GM21381 (cell line): ENCODE measurements at regions not wholly inside any gene's neighbourhood (a gene's known extent, or its start where the extent isn't known, plus 50 kb on each side); places are given as distances from the start of the nearest gene placed in this dataset.

ENCODE experiments used
- ATAC-seq: cut with Tn5 transposase; IDR thresholded peaks from one replicate; pipeline ENCODE4 v1.9.1; 2021; ENCODE audit warnings: mild to moderate bottlenecking, moderate library complexity; ENCODE audit not compliant: unreplicated experiment

DNA sequence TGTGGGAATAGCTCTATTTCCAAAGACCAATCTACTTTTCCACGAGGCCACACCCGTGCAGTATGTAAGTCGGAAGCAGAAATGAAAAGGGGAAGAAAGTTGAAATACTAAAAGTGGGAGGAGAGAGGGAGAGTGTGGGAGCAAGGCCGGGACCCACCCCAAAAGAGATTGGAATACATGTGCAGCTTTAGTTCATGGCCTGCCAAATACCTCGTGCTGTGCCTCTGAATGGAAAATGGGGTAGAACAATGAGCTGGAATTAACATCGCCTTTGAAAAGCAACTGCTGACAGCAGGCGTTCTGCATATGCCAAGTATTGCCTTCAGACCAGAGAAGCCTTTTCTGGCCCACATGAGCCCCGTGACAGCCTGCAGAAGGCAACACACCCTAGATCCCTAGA, 155.6 kb downstream of the CD83 start:
- ATAC-seq: no peak

DNA sequence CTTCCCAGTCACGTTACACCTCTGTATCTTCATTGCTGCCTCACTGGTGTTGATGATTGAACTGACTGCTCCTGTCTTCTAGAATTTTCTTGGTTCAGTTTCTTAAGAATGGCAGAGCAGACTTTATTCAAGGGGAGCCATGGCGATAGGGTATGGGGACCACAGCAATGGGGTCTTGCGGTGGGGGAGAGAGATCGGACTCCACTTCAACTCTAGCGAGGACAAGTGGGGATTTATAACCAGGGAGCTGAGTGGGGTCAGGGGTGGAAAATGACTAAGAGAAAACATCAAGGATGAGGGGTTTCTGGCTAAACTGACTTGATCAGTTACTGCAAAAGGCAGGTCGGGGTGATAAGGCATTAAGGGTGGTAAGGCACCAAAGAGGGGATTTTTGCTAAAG, 156.4 kb downstream of the CD83 start:
- ATAC-seq: no peak

DNA sequence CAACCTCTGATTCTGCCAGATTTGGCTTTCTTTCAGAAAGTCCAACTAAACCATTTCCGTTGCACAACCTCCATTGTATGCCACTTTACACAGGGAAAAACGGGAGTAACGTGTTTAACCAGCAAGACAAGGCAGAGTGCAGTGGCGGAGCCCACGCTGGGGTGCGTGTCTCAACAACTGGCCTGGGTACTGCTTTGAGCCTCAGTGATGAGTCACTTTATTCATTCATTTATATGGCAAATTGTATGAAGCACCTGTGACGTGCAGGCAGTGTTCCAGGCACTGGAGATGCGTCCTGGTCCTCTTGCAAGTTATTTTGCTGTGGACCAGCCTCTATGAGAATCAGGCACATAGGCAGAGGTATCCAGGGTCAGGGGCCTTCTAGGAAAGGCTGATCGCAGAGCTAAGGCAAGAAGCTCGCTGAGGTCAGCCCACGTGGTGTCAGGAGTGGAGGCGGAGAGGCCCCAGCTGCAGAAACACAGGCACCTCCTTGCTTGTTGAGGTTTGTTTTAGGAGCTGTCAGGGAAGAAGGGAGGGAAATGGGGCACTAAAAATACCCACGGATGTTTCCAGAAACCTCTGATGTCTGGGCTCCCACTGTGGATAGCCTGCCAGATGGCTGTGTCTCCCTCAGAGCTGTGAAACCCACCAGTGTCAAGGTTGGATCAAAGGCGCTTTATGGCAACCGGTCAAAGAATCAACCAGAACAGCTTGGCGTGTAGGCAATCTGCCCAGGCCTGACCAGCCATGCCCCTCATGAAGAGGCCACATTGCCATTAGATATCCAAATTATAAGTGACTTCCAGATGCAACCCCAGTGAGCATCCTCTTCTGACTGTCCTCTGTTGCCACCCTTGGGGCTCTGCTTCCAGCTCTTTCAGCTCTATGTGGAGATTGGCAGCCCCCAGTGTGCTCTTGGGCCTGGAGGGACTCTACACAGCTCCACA, 157.2 kb downstream of the CD83 start:
- ATAC-seq: no peak

DNA sequence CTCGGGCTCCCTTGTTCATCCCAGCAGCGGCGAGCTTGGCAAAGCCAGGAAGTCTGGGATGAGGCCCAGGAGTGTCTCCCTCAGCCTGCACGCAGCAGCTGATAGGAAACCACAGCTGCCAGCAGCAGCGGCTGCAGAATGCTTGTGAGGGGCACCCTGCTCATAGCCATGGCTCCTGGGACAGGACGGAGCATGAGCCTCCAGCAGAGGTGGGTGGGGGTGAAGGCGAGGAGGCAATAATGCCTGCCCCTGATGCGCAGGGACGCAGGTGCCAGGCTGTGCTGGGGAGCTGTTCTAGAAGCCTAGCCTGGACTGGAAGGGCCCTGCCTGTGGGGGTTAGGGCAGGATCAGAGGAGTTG, 157.9 kb downstream of the CD83 start:
- ATAC-seq: no peak

DNA sequence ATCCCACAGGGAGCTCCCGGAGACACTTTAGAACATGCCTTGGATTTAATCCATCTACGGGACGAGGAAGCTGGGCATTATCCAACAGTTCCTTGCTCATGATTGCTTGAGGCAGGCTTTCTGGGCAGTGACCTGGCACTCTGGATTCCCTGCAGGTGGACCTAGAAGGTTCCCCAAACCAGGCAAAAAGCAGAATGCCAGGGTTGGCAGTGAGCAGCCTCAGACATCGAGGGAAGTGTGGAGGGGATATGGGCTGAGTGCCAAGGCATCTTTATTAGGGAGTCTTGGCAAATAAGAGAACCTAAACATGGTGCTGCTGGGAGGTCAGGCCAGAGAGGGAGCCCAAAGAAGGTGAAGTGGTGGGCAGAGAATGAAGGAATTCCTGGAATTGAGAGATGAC, 158.5 kb downstream of the CD83 start:
- no peak for ATAC-seq

DNA sequence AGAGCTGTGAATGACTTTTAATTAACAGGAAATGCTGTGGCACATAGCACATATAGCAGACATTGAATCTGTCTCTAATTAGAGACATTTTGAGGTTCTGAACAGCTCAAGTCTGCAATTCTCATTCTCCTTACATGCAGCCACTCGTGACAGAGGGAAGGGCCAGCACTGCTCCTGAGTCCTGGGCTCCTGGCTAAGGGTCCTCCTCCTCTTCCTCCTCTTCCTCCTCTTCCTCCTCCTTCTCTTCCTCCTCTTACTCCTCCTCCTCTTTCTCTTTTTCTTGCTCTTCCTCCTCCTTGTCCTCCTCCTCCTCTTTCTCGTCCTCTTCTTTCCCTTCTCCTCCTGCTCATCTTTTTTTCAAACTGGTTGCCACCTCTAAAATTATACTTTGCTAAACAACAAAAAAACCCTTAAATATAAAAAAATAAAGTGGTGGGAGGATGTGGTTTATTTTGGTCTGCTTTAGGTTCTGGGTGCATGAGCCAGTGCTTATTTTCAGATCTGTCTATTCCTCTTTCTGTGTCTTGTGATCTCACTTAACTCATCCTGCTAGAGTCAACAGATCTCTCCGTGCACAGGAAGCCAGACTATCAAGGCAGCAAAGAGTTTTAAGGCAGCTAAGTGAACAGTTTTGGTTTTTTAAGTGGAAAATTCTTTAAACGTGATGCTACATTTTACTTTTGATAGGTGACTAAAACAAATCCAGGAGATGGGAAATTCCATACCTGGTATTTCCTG, 159.3 kb downstream of the CD83 start:
- ATAC-seq: peak; percentile 88

DNA sequence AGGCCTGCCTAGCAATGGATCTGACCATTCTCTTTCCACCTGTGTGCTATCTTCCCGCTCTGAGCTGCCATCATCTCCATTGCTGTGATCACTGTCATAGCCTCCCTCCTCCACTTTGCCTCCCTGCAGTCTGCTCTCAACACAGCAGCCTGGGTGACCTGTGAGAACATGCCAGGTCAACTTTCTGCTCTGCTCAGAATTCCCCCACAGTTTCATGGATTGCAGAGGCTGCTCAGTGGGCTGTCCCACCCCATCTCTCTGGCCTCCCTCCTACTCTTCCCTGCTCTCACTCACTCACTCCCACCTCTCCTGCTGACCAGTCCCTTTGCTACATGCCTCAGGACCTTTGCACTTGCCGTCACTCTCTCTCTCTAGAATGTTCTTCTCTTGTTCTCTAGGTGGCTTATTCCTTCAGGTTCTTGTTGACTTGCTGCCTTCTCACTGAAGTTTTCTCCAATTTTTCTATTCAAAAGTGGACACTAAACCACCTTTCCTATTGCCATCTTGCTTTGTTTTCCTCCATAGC, 159.9 kb downstream of the CD83 start:
- ATAC-seq: peak; percentile 9

- no peak for ATAC-seq
These were observed 160.4 kb downstream of the CD83 start for GRCh38 chr6:14278006-14278405.

- no peak for ATAC-seq
These were observed 160.9 kb downstream of the CD83 start for GRCh38 chr6:14278446-14278845.

DNA sequence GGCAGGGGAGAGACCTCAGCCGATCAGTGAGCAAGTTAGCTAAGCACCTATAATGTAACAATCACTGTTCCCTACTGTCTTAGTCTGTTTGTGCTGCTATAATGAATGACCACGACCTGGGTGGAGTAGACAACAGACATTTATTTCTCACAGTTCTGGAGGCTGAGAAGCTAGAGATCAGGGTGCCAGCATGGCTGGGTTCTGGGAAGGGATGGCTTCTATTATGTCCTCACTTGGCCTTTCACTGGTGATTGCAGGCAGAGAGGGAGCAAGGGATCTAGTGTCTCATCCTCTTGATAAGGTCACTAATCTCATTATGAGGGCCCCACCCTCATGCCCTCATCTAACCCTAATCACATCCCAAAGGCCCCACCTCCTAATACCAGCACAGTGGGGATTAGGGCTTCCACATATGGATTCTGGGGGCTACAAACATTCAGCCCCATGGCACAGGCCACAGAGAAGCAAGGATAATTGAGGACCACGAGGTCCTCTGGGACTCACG, 162.5 kb downstream of the CD83 start:
- ATAC-seq: no peak

GRCh38 chr6:14280766-14281293, 163.3 kb downstream of the CD83 start:
- no peak for ATAC-seq

- ATAC-seq: no peak
These were observed 164.5 kb downstream of the CD83 start for GRCh38 chr6:14281811-14282660.

DNA sequence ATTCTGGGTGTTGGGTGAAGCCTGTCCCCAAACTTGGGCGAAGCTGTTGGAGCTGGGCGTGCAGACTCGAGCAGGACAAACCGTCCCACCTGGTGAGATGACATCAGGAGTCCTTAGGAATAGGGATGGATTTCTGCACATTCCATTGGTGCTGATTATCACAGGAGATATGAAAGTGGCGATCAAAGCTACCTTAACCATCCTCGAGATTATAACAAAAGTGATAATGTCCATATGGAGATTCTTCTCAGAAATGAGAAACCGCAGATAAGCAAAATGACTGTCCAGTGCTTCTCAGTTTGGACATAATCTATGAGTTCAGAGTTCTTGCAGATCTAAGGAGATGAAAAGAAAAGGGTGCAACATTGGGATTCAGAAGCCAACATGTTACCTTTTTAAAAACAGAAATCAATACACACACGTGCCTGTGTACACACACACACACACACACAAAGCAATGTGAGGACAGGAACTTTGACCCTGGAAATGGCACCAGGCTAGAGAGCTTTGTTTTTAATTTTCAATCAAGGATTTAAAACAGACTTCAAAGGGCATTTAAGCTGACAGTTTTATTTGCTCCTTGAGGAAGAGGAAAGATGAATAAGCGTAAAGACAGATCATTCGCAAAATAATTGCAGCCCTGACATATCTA, 165.4 kb downstream of the CD83 start:
- no peak for ATAC-seq

GRCh38 chr6:14283600-14284235, 166.1 kb downstream of the CD83 start:
- no peak for ATAC-seq

DNA sequence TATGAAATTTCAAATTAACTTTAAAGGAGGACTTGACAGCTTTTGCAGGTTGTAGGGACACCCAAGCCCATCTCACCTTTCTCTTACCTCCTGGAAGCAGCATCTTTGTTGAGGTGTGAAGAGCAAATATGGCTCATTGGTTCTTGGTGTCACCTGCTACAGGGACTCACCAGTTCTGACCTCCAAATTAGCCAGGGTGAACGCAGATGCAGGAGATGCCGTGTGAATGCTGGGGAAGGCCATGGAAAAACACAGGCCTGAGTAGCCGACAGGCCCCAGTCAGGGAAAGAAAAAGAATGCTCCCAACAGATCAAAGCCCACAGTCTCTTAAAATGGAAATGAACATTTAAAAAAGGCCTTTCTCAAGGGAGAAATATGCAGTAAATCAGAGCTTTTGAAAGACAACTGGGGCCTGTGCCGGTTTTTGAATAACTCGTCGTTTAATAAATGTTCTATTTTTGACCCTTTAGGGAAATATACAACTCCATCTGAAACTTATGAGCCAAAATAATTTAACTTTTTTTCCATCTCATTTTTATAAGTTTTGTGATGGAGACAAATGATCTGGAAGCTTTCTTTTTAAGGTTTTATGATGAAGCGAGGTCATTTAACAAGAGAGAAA, 167.5 kb downstream of the CD83 start:
- ATAC-seq: no peak

- ATAC-seq: no peak
These were observed 168.6 kb downstream of the CD83 start for GRCh38 chr6:14286144-14286543.

GRCh38 chr6:14286634-14287428, 169.3 kb downstream of the CD83 start:
- ATAC-seq: no peak

DNA sequence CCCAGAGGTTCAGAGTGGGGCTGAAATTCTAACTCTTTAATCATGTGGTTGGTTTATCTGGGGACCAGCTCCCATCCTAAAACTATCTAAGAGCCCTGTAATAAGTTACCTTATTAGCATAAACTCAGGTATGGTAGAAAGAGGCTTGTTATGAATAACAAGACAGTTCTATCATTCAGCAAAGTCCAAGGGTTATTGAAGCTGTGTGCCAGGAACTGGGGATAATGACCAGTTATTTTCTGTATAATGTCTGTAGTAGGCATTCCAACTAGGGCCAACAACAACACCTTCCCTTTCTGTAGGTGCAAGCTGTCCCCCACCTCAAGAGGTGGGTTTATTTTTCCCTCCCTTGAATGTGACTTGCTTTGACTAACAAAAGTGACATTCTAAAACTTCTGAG, 170.1 kb downstream of the CD83 start:
- ATAC-seq: no peak
